Naive thymus-derived CD4-positive, alpha-beta T cell (primary cell): ENCODE measurements at regions not wholly inside any gene's neighbourhood (a gene's known extent, or its start where the extent isn't known, plus 50 kb on each side); places are given as distances from the start of the nearest gene placed in this dataset.

ENCODE experiments used
- ATAC-seq: fragments of 150-1000 bp; cut with Tn5 transposase; 2 replicates; pipeline ENCODE4 v1.10.0; 2021; ENCODE audit warnings: mild to moderate bottlenecking, moderate library complexity
- CTCF ChIA-PET: fragments of 350-600 bp; sonication (Branson Sonifier 250); formaldehyde crosslinking; loops from one replicate; lab custom pipeline; 2021; ENCODE audit warnings: antibody characterized with exemption; lab: Charles Lee
- POLR2A ChIA-PET: fragments of 350-600 bp; sonication (Branson Sonifier 250); formaldehyde crosslinking; loops from one replicate; lab custom pipeline; 2021; ENCODE audit warnings: antibody characterized with exemption, inconsistent platforms; lab: Charles Lee
- DNase-seq, 9 donors: peaks; one replicate each; pipeline versions ENCODE4 v3.0.0 to v3.0.0-alpha.2; 2020 to 2022; ENCODE audit warnings: mixed read lengths in 1 of 9
- H3K27ac ChIP-seq: one replicate; pipeline ENCODE4 v1.7.0; 2013; ENCODE audit warnings: mild to moderate bottlenecking, low read depth, low read length, moderate library complexity
- H3K27me3 ChIP-seq, 2 donors: one replicate each; pipeline ENCODE4 v1.7.0; 2013; ENCODE audit warnings: low read length in 2 of 2, mild to moderate bottlenecking in 2 of 2, moderate library complexity in 2 of 2; ENCODE audit not compliant: control insufficient read depth in 2 of 2, insufficient read depth in 2 of 2
- H3K36me3 ChIP-seq, 3 experiments: 1 replicate in 2 of 3; 2 replicates in 1 of 3; pipeline ENCODE4 v1.7.0; 2013; ENCODE audit warnings: low read length in 3 of 3, mild to moderate bottlenecking in 3 of 3, moderate library complexity in 1 of 3; ENCODE audit not compliant: insufficient read depth in 3 of 3, control insufficient read depth in 2 of 3
- H3K4me1 ChIP-seq, 2 donors: one replicate each; pipeline ENCODE4 v1.7.0; 2013; ENCODE audit warnings: low read length in 2 of 2, mild to moderate bottlenecking in 2 of 2, moderate library complexity in 1 of 2; ENCODE audit not compliant: control insufficient read depth in 2 of 2, insufficient read depth in 2 of 2
- H3K4me3 ChIP-seq: 2 replicates; pipeline ENCODE4 v1.7.0; 2013; ENCODE audit warnings: mild to moderate bottlenecking, low read length
- H3K9me3 ChIP-seq, 3 experiments: 1 replicate in 2 of 3; 2 replicates in 1 of 3; pipeline ENCODE4 v1.7.0; 2013; ENCODE audit warnings: low read length in 3 of 3; ENCODE audit not compliant: control insufficient read depth in 2 of 3
- H3K27ac Mint-ChIP-seq, 9 donors: one replicate each; pipeline ENCODE4 v1.8.0; 2020 to 2022; ENCODE audit warnings: mixed read lengths in 9 of 9, mild to moderate bottlenecking in 8 of 9, moderate library complexity in 5 of 9, inconsistent platforms in 2 of 9
- H3K27me3 Mint-ChIP-seq, 5 donors: one replicate each; pipeline ENCODE4 v1.8.0; 2021 to 2022; ENCODE audit warnings: mixed read lengths in 5 of 5, mild to moderate bottlenecking in 1 of 5
- H3K36me3 Mint-ChIP-seq, 5 donors: one replicate each; pipeline ENCODE4 v1.8.0; 2020 to 2022; ENCODE audit warnings: mixed read lengths in 5 of 5, mild to moderate bottlenecking in 3 of 5, inconsistent platforms in 1 of 5
- H3K4me1 Mint-ChIP-seq, 7 donors: one replicate each; pipeline ENCODE4 v1.8.0; 2020 to 2022; ENCODE audit warnings: mixed read lengths in 7 of 7, mild to moderate bottlenecking in 3 of 7, inconsistent platforms in 1 of 7
- H3K4me3 Mint-ChIP-seq, 10 donors: one replicate each; pipeline ENCODE4 v1.8.0; 2020 to 2022; ENCODE audit warnings: mild to moderate bottlenecking in 10 of 10, mixed read lengths in 10 of 10, moderate library complexity in 6 of 10, inconsistent platforms in 2 of 10
- H3K9me3 Mint-ChIP-seq, 11 donors: one replicate each; pipeline ENCODE4 v1.8.0; 2020 to 2022; ENCODE audit warnings: mixed read lengths in 11 of 11, mild to moderate bottlenecking in 4 of 11, inconsistent platforms in 1 of 11, moderate library complexity in 1 of 11
- intact Hi-C, 2 donors: fragments of 100-400 bp; cut with micrococcal nuclease; formaldehyde crosslinking; loops; one replicate each; pipeline ENCODE4 v1.15.1; 2023

DNA sequence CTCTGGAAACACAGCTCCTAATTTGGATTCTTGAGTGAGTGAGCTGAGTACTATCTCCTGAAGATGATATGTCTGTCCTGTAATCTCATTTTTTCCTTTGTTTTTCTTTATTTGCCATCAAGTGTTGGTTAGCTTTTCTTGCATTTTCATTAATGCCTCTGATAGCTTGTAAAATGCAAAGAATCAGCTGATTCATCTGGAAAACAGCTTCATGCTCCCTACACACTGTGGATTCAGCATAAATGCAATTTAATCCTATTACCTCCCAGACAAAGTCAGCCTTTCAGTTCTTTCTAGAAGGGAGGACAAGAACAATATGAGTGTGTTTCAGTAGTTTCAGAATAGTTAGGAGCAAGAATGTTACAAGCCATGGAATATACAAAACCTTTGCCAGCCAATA, 79.4 kb downstream of the DACT1 start:
- no peak overlapping the region for H3K27ac Mint-ChIP-seq
- no peaks in the 10 kb centered on the region for H3K4me1 ChIP-seq
- intact Hi-C loops = no loop called here
- CTCF ChIA-PET = no interaction called here
- peaks cover 0 to 10% (median 9%) of the 10 kb centered on the region in 7 donors for H3K4me1 Mint-ChIP-seq
- no peaks in the 10 kb centered on the region for H3K27me3 ChIP-seq
- H3K9me3 ChIP-seq = no peaks in the 10 kb centered on the region
- POLR2A ChIA-PET = no interaction called here
- no peak for DNase-seq
- ATAC-seq = no peak
- no peak overlapping the region for H3K4me3 Mint-ChIP-seq
- H3K27me3 Mint-ChIP-seq = peaks cover 0 to 7% (median 0%) of the 10 kb centered on the region in 5 donors
- peaks cover 0 to 3% (median 0%) of the 10 kb centered on the region in 5 donors for H3K36me3 Mint-ChIP-seq
- no peak overlapping the region for H3K27ac ChIP-seq
- no peak overlapping the region for H3K4me3 ChIP-seq
- no peaks in the 10 kb centered on the region for H3K36me3 ChIP-seq
- peaks cover 0 to 4% (median 0%) of the 10 kb centered on the region in 11 donors for H3K9me3 Mint-ChIP-seq

- ATAC-seq (no peak), DNase-seq (no peak)
- Mint-ChIP-seq H3K9me3 (peaks cover 0 to 4% (median 0%) of the 10 kb centered on the region in 11 donors), H3K36me3 (peaks cover 0 to 2% (median 0%) of the 10 kb centered on the region in 5 donors), H3K4me3 (no peak overlapping the region), H3K4me1 (peaks cover 0 to 10% (median 9%) of the 10 kb centered on the region in 7 donors), H3K27ac (no peak overlapping the region), H3K27me3 (peaks cover 0 to 5% (median 0%) of the 10 kb centered on the region in 5 donors)
- no peak overlapping the region for H3K4me3 ChIP-seq
- no peaks in the 10 kb centered on the region for H3K4me1 ChIP-seq
- H3K36me3 ChIP-seq = no peaks in the 10 kb centered on the region
- CTCF ChIA-PET = no interaction called here
- intact Hi-C loops = no loop called here
- H3K27me3 ChIP-seq = no peaks in the 10 kb centered on the region
- no peak overlapping the region for H3K27ac ChIP-seq
- POLR2A ChIA-PET = no interaction called here
- no peaks in the 10 kb centered on the region for H3K9me3 ChIP-seq
These were observed 80.1 kb downstream of the DACT1 start for GRCh38 chr14:58717813-58718212.

GRCh38 chr14:58718226-58719205, 80.8 kb downstream of the DACT1 start:
- ATAC-seq (no peak), DNase-seq (no peak)
- H3K27me3 Mint-ChIP-seq = peaks cover 0 to 5% (median 0%) of the 10 kb centered on the region in 5 donors
- Histone ChIP-seq H3K27me3 (no peaks in the 10 kb centered on the region), H3K27ac (no peak overlapping the region), H3K9me3 (no peaks in the 10 kb centered on the region), H3K36me3 (no peaks in the 10 kb centered on the region), H3K4me1 (no peaks in the 10 kb centered on the region), H3K4me3 (no peak overlapping the region)
- CTCF ChIA-PET = no interaction called here
- H3K36me3 Mint-ChIP-seq = peaks cover 0 to 2% (median 0%) of the 10 kb centered on the region in 5 donors
- peaks cover 0 to 4% (median 0%) of the 10 kb centered on the region in 11 donors for H3K9me3 Mint-ChIP-seq
- no peak overlapping the region for H3K27ac Mint-ChIP-seq
- intact Hi-C loops = no loop called here
- no peak overlapping the region for H3K4me3 Mint-ChIP-seq
- peaks cover 0 to 10% (median 9%) of the 10 kb centered on the region in 7 donors for H3K4me1 Mint-ChIP-seq
- POLR2A ChIA-PET = no interaction called here

DNA sequence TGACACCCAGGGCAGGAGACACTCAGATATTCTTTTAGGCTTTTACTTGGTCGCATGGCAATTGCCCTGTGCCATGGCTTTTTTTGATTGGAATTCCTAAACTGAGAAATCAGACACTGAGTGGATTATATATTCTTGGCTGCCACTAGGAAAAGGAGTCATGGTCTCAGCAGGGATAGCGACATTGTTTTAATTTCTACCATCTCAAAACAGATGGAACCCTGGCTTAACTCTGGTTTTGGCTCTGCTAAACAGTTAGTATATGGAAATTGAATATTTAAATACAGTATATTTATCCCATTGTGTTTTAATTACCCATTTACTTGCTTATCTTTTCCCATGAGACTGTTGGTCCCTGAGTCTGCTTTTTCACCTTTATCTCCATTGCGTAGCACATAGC, 84.0 kb downstream of the DACT1 start:
- H3K4me3 ChIP-seq = no peak overlapping the region
- ChIA-PET CTCF (no interaction called here), POLR2A (no interaction called here)
- H3K27ac ChIP-seq = no peak overlapping the region
- no peaks in the 10 kb centered on the region for H3K4me1 ChIP-seq
- no peaks in the 10 kb centered on the region for H3K36me3 Mint-ChIP-seq
- H3K27me3 Mint-ChIP-seq = peaks cover 0 to 7% (median 0%) of the 10 kb centered on the region in 5 donors
- H3K27me3 ChIP-seq = no peaks in the 10 kb centered on the region
- DNase-seq (no peak), ATAC-seq (no peak)
- peaks cover 0 to 8% (median 0%) of the 10 kb centered on the region in 11 donors for H3K9me3 Mint-ChIP-seq
- no peaks in the 10 kb centered on the region for H3K9me3 ChIP-seq
- H3K36me3 ChIP-seq = no peaks in the 10 kb centered on the region
- no peak overlapping the region for H3K27ac Mint-ChIP-seq
- H3K4me3 Mint-ChIP-seq = no peak overlapping the region
- peaks cover 0 to 4% (median 3%) of the 10 kb centered on the region in 7 donors for H3K4me1 Mint-ChIP-seq
- intact Hi-C loops = no loop called here

DNA sequence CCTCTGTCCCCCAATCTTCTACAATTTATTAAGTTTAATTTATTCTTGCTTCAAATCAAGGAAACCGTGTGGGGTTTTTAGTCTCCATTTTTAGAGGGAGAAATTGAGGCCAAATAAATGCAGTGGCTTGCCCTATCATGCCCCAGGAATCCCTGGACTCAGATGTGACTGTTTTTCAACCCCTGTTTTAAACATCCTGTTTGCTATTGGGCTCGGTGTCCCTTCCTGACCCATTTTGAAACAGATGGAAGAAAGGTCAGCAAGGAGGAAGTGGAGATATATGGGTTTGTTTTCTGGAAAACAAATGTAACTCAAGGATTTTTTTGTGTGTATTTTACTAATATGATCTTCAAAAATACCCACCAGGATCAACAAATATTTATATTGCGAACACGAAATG, 84.7 kb downstream of the DACT1 start:
- no peak for ATAC-seq
- H3K36me3 Mint-ChIP-seq = no peaks in the 10 kb centered on the region
- Histone ChIP-seq H3K36me3 (no peaks in the 10 kb centered on the region), H3K27me3 (no peaks in the 10 kb centered on the region), H3K27ac (no peak overlapping the region), H3K9me3 (no peaks in the 10 kb centered on the region), H3K4me3 (no peak overlapping the region), H3K4me1 (no peaks in the 10 kb centered on the region)
- POLR2A ChIA-PET = no interaction called here
- intact Hi-C loops = no loop called here
- H3K27me3 Mint-ChIP-seq = peaks cover 0 to 7% (median 0%) of the 10 kb centered on the region in 5 donors
- peaks cover 0 to 3% (median 0%) of the 10 kb centered on the region in 7 donors for H3K4me1 Mint-ChIP-seq
- H3K4me3 Mint-ChIP-seq = no peak overlapping the region
- DNase-seq = no peak
- H3K27ac Mint-ChIP-seq = no peak overlapping the region
- H3K9me3 Mint-ChIP-seq = peaks cover 0 to 7% (median 0%) of the 10 kb centered on the region in 11 donors
- CTCF ChIA-PET = no interaction called here

GRCh38 chr14:58724206-58724605, 86.4 kb downstream of the DACT1 start:
- Histone ChIP-seq H3K4me3 (no peak overlapping the region), H3K27me3 (no peaks in the 10 kb centered on the region), H3K4me1 (no peaks in the 10 kb centered on the region), H3K36me3 (no peaks in the 10 kb centered on the region), H3K27ac (no peak overlapping the region), H3K9me3 (no peaks in the 10 kb centered on the region)
- no peaks in the 10 kb centered on the region for H3K36me3 Mint-ChIP-seq
- H3K9me3 Mint-ChIP-seq = peaks cover 0 to 7% (median 0%) of the 10 kb centered on the region in 11 donors
- ATAC-seq = peak; percentile 26
- no peak for DNase-seq
- H3K27me3 Mint-ChIP-seq = peaks cover 0 to 7% (median 0%) of the 10 kb centered on the region in 5 donors
- intact Hi-C loops = no loop called here
- ChIA-PET CTCF (no interaction called here), POLR2A (no interaction called here)
- H3K4me1 Mint-ChIP-seq = no peaks in the 10 kb centered on the region
- H3K27ac Mint-ChIP-seq = no peak overlapping the region
- H3K4me3 Mint-ChIP-seq = no peak overlapping the region
